Mesenchymal stem cell (in vitro differentiated cells and primary cell): ENCODE measurements at regions not wholly inside any gene's neighbourhood (a gene's known extent, or its start where the extent isn't known, plus 50 kb on each side); places are given as distances from the start of the nearest gene placed in this dataset.

Experiments used
- DNase-seq: peaks from one replicate; pipeline ENCODE4 v3.0.0-alpha.2; 2013
- H2AFZ ChIP-seq: one replicate; pipeline ENCODE4 v1.6.1; 2013; ENCODE audit warnings: low read depth, mild to moderate bottlenecking, control low read depth, inconsistent platforms, low read length, moderate library complexity
- H2AK5ac ChIP-seq: 2 replicates; pipeline ENCODE4 v1.6.1; 2013; ENCODE audit warnings: low read length, moderate library complexity, mild to moderate bottlenecking, inconsistent platforms; ENCODE audit not compliant: severe bottlenecking
- H2BK120ac ChIP-seq: one replicate; pipeline ENCODE4 v1.6.1; 2013; ENCODE audit warnings: low read depth, mild to moderate bottlenecking, inconsistent platforms, low read length, moderate library complexity
- H2BK12ac ChIP-seq, 2 experiments: one replicate each; pipeline ENCODE4 v1.6.1; 2013; ENCODE audit warnings: inconsistent platforms in 2 of 2, low read length in 2 of 2, mild to moderate bottlenecking in 2 of 2, moderate library complexity in 2 of 2, control low read depth in 1 of 2
- H2BK15ac ChIP-seq: one replicate; pipeline ENCODE4 v1.6.1; 2013; ENCODE audit warnings: mild to moderate bottlenecking, low read depth, inconsistent platforms; ENCODE audit not compliant: poor library complexity, severe bottlenecking
- H2BK5ac ChIP-seq: 2 replicates; pipeline ENCODE4 v1.6.1; 2013; ENCODE audit warnings: low read depth, mild to moderate bottlenecking, low read length, control low read depth, inconsistent platforms; ENCODE audit not compliant: poor library complexity, severe bottlenecking
- H3K14ac ChIP-seq, 2 experiments: one replicate each; pipeline ENCODE4 v1.6.1; 2013; ENCODE audit warnings: inconsistent platforms in 2 of 2, low read length in 2 of 2, control low read depth in 1 of 2, mild to moderate bottlenecking in 1 of 2, moderate library complexity in 1 of 2
- H3K18ac ChIP-seq, 2 experiments: one replicate each; pipeline ENCODE4 v1.6.1; 2013; ENCODE audit warnings: inconsistent platforms in 2 of 2, low read length in 2 of 2, control low read depth in 1 of 2, low read depth in 1 of 2, mild to moderate bottlenecking in 1 of 2
- H3K23ac ChIP-seq, 2 experiments: one replicate each; pipeline ENCODE4 v1.6.1; 2013; ENCODE audit warnings: inconsistent platforms in 2 of 2, low read length in 2 of 2, mild to moderate bottlenecking in 2 of 2, moderate library complexity in 2 of 2, control low read depth in 1 of 2
- H3K27ac ChIP-seq: 2 replicates; pipeline ENCODE4 v1.5.1; 2013; ENCODE audit warnings: mild to moderate bottlenecking, moderate library complexity, low read length, control low read depth, inconsistent platforms; ENCODE audit not compliant: poor library complexity, severe bottlenecking
- H3K27me3 ChIP-seq, 2 experiments: 2 replicates each; pipeline versions ENCODE4 v1.6.1 to v1.7.0; 2013; ENCODE audit warnings: low read length in 2 of 2, mild to moderate bottlenecking in 2 of 2, moderate library complexity in 2 of 2, control low read depth in 1 of 2, inconsistent platforms in 1 of 2; ENCODE audit not compliant: control insufficient read depth in 1 of 2, insufficient read depth in 1 of 2
- H3K36me3 ChIP-seq, 2 experiments: 2 replicates each; pipeline versions ENCODE4 v1.6.1 to v1.7.0; 2013; ENCODE audit warnings: low read length in 2 of 2, control low read depth in 1 of 2, inconsistent platforms in 1 of 2, low read depth in 1 of 2, mild to moderate bottlenecking in 1 of 2; ENCODE audit not compliant: insufficient read depth in 2 of 2, control insufficient read depth in 1 of 2
- H3K4ac ChIP-seq, 2 experiments: one replicate each; pipeline ENCODE4 v1.6.1; 2013; ENCODE audit warnings: inconsistent platforms in 2 of 2, low read length in 2 of 2, mild to moderate bottlenecking in 2 of 2, moderate library complexity in 2 of 2, control low read depth in 1 of 2, low read depth in 1 of 2
- H3K4me1 ChIP-seq: 2 replicates; pipeline ENCODE4 v1.6.1; 2013; ENCODE audit warnings: low read depth, low read length, control low read depth; ENCODE audit not compliant: control insufficient read depth, insufficient read depth
- H3K4me2 ChIP-seq: 2 replicates; pipeline ENCODE4 v1.6.1; 2013; ENCODE audit warnings: low read length, mild to moderate bottlenecking, inconsistent platforms; ENCODE audit not compliant: poor library complexity, severe bottlenecking
- H3K4me3 ChIP-seq, 2 experiments: 2 replicates each; pipeline versions ENCODE4 v1.5.1 to v1.7.0; 2013; ENCODE audit warnings: low read length in 2 of 2, mild to moderate bottlenecking in 2 of 2, control low read depth in 1 of 2, low read depth in 1 of 2; ENCODE audit not compliant: insufficient read depth in 1 of 2
- H3K79me1 ChIP-seq: replicated peaks from 2 replicates; pipeline ENCODE4 v1.6.1; 2013; ENCODE audit warnings: mild to moderate bottlenecking, control low read depth, low read length, inconsistent platforms; ENCODE audit not compliant: poor library complexity, severe bottlenecking
- H3K9ac ChIP-seq: 2 replicates; pipeline ENCODE4 v1.7.0; 2013; ENCODE audit warnings: mild to moderate bottlenecking, low read length, moderate library complexity
- H3K9me3 ChIP-seq: 2 replicates; pipeline ENCODE4 v1.7.0; 2013; ENCODE audit warnings: mild to moderate bottlenecking, low read length; ENCODE audit not compliant: control insufficient read depth
- H4K8ac ChIP-seq: one replicate; pipeline ENCODE4 v1.6.1; 2013; ENCODE audit warnings: inconsistent platforms, mild to moderate bottlenecking, low read length, moderate library complexity
- H4K91ac ChIP-seq: one replicate; pipeline ENCODE4 v1.6.1; 2013; ENCODE audit warnings: mild to moderate bottlenecking, low read length, inconsistent platforms
- WGBS: methylation state at CpG from one replicate; pipeline ENCODE4 v1.1.7; 2013; ENCODE audit warnings: mixed read lengths; 5-methylcytosine and 5-hydroxymethylcytosine counted together

GRCh38 chr13:109333893-109334651, 452.3 kb downstream of the IRS2 start:
- 91% methylated on average over 8 of the region's 8 CpGs for WGBS
- H3K18ac ChIP-seq = no peak overlapping the region

GRCh38 chr13:109332506-109333499, 453.6 kb downstream of the IRS2 start:
- no peak overlapping the region for H2AK5ac ChIP-seq
- no peak overlapping the region for H3K4me2 ChIP-seq
- no peak for DNase-seq
- H2BK12ac ChIP-seq = no peak overlapping the region
- H3K79me1 ChIP-seq = no peaks in the 10 kb centered on the region
- 97% methylated on average over 23 of the region's 26 CpGs for whole genome bisulfite sequencing
- H3K9me3 ChIP-seq = no peaks in the 10 kb centered on the region
- no peak overlapping the region for H2BK15ac ChIP-seq
- H3K4me3 ChIP-seq = no peak overlapping the region
- no peak overlapping the region for H4K8ac ChIP-seq
- no peak overlapping the region for H2AFZ ChIP-seq
- H4K91ac ChIP-seq = no peak overlapping the region
- no peak overlapping the region for H3K23ac ChIP-seq
- H2BK120ac ChIP-seq = no peak overlapping the region
- H3K4me1 ChIP-seq = peaks cover 5% of the 10 kb centered on the region
- no peak overlapping the region for H3K18ac ChIP-seq
- H3K14ac ChIP-seq = no peak overlapping the region
- H3K27ac ChIP-seq = no peak overlapping the region
- no peak overlapping the region for H3K9ac ChIP-seq
- H3K27me3 ChIP-seq = no peaks in the 10 kb centered on the region
- H2BK5ac ChIP-seq = no peak overlapping the region
- no peak overlapping the region for H3K4ac ChIP-seq
- H3K36me3 ChIP-seq = no peaks in the 10 kb centered on the region

More at GRCh38 chr13:109333893-109334651, 452.3 kb downstream of the IRS2 start:
- Histone ChIP-seq H3K4me3 (no peak overlapping the region), H2BK5ac (no peak overlapping the region), H3K9ac (no peak overlapping the region), H3K4me2 (no peak overlapping the region), H2BK12ac (no peak overlapping the region), H3K14ac (no peak overlapping the region), H3K36me3 (no peaks in the 10 kb centered on the region), H2BK120ac (no peak overlapping the region), H3K23ac (no peak overlapping the region), H3K9me3 (no peaks in the 10 kb centered on the region), H2AK5ac (no peak overlapping the region), H3K27me3 (no peaks in the 10 kb centered on the region), H3K27ac (no peak overlapping the region), H3K79me1 (no peaks in the 10 kb centered on the region), H4K8ac (no peak overlapping the region), H3K4ac (no peak overlapping the region), H2AFZ (no peak overlapping the region), H3K4me1 (peaks cover 5% of the 10 kb centered on the region), H4K91ac (no peak overlapping the region), H2BK15ac (no peak overlapping the region)
- DNase-seq = no peak

- no peak overlapping the region for H2AFZ ChIP-seq
- H3K9me3 ChIP-seq = no peaks in the 10 kb centered on the region
- H3K4me2 ChIP-seq = no peak overlapping the region
- no peak overlapping the region for H2BK12ac ChIP-seq
- H3K14ac ChIP-seq = no peak overlapping the region
- no peak overlapping the region for H3K4me3 ChIP-seq
- no peak overlapping the region for H3K4ac ChIP-seq
- no peaks in the 10 kb centered on the region for H3K27me3 ChIP-seq
- H3K4me1 ChIP-seq = peaks cover 5% of the 10 kb centered on the region
- H4K91ac ChIP-seq = no peak overlapping the region
- no peak overlapping the region for H3K9ac ChIP-seq
- H2AK5ac ChIP-seq = no peak overlapping the region
- no peaks in the 10 kb centered on the region for H3K36me3 ChIP-seq
- DNase-seq = peak; percentile 87
- no peaks in the 10 kb centered on the region for H3K79me1 ChIP-seq
- no peak overlapping the region for H2BK5ac ChIP-seq
- no peak overlapping the region for H3K18ac ChIP-seq
- H4K8ac ChIP-seq = no peak overlapping the region
- 45% methylated on average over 11 of the region's 11 CpGs for WGBS
- H3K23ac ChIP-seq = no peak overlapping the region
- no peak overlapping the region for H2BK120ac ChIP-seq
- no peak overlapping the region for H3K27ac ChIP-seq
- H2BK15ac ChIP-seq = no peak overlapping the region
These were observed 454.5 kb downstream of the IRS2 start for GRCh38 chr13:109331898-109332297.

GRCh38 chr13:109331011-109331433, 455.4 kb downstream of the IRS2 start:
- peaks cover 5% of the 10 kb centered on the region for H3K4me1 ChIP-seq
- WGBS = no CpG with 5 or more reads among the region's 2 CpGs
- no peak overlapping the region for H2AK5ac ChIP-seq
- no peak overlapping the region for H3K23ac ChIP-seq
- H4K8ac ChIP-seq = no peak overlapping the region
- H2BK5ac ChIP-seq = no peak overlapping the region
- H2BK120ac ChIP-seq = no peak overlapping the region
- H3K4me3 ChIP-seq = no peak overlapping the region
- no peak overlapping the region for H4K91ac ChIP-seq
- H3K9me3 ChIP-seq = no peaks in the 10 kb centered on the region
- H3K9ac ChIP-seq = no peak overlapping the region
- H3K36me3 ChIP-seq = no peaks in the 10 kb centered on the region
- no peaks in the 10 kb centered on the region for H3K79me1 ChIP-seq
- no peak overlapping the region for H3K4ac ChIP-seq
- no peak overlapping the region for H2BK15ac ChIP-seq
- H2AFZ ChIP-seq = no peak overlapping the region
- H3K27me3 ChIP-seq = no peaks in the 10 kb centered on the region
- no peak overlapping the region for H3K18ac ChIP-seq
- peak; percentile 35 for DNase-seq
- H3K14ac ChIP-seq = no peak overlapping the region
- H3K27ac ChIP-seq = no peak overlapping the region
- no peak overlapping the region for H3K4me2 ChIP-seq
- no peak overlapping the region for H2BK12ac ChIP-seq
